Neural progenitor cell (in vitro differentiated cells): ENCODE measurements at regions not wholly inside any gene's neighbourhood (a gene's known extent, or its start where the extent isn't known, plus 50 kb on each side); places are given as distances from the start of the nearest gene placed in this dataset.
"Not testable (repeated sequence)": the region's sequence is repeated elsewhere in the genome, so short reads cannot be mapped to it uniquely, and the experiment has no call there.

Experiments
- DNase-seq: peaks from one replicate; pipeline ENCODE4 v3.0.0-alpha.2; 2016; ENCODE audit warnings: low spot score
- H2AFZ ChIP-seq: fragments of 200-600 bp; sonication (generic); replicated peaks from 2 replicates; pipeline ENCODE4 v1.6.1; 2016; ENCODE audit warnings: antibody characterized with exemption
- H3F3A ChIP-seq: fragments of 200-600 bp; sonication (generic); 2 replicates; pipeline ENCODE4 v1.6.1; 2016; ENCODE audit warnings: antibody characterized with exemption, low read depth
- H3K27ac ChIP-seq: fragments of 200-600 bp; sonication (generic); 2 replicates; pipeline ENCODE4 v1.5.1; 2016; ENCODE audit warnings: mild to moderate bottlenecking
- H3K27me3 ChIP-seq: fragments of 200-600 bp; sonication (generic); 2 replicates; pipeline ENCODE4 v1.6.1; 2016; ENCODE audit warnings: mild to moderate bottlenecking, moderate library complexity
- H3K36me3 ChIP-seq: fragments of 200-600 bp; sonication (generic); 2 replicates; pipeline ENCODE4 v1.5.1; 2016
- H3K4me1 ChIP-seq: fragments of 200-600 bp; sonication (generic); 2 replicates; pipeline ENCODE4 v1.6.1; 2016; ENCODE audit warnings: mixed run types
- H3K4me2 ChIP-seq: fragments of 200-600 bp; sonication (generic); 2 replicates; pipeline ENCODE4 v1.6.1; 2016
- H3K4me3 ChIP-seq: fragments of 200-600 bp; sonication (generic); 2 replicates; pipeline ENCODE4 v1.5.1; 2016
- H3K79me2 ChIP-seq: fragments of 200-600 bp; sonication (generic); 2 replicates; pipeline ENCODE4 v1.6.1; 2016; ENCODE audit warnings: low read depth
- H3K9ac ChIP-seq: fragments of 200-600 bp; sonication (generic); 2 replicates; pipeline ENCODE4 v1.6.1; 2016
- H3K9me3 ChIP-seq: fragments of 200-600 bp; sonication (generic); 2 replicates; pipeline ENCODE4 v1.5.1; 2016; ENCODE audit warnings: low read depth
- H4K20me1 ChIP-seq: fragments of 200-600 bp; sonication (generic); 2 replicates; pipeline ENCODE4 v1.6.1; 2016; ENCODE audit warnings: low read depth
- H3K27ac Mint-ChIP-seq: 3 replicates; pipeline ENCODE4 v1.8.0; 2021; ENCODE audit warnings: mixed read lengths
- H3K27me3 Mint-ChIP-seq: 2 replicates; pipeline ENCODE4 v1.8.0; 2022; ENCODE audit warnings: low read depth, mild to moderate bottlenecking, inconsistent platforms, moderate library complexity, mixed read lengths; ENCODE audit not compliant: insufficient read depth
- H3K36me3 Mint-ChIP-seq: 3 replicates; pipeline ENCODE4 v1.8.0; 2021; ENCODE audit warnings: mixed read lengths
- H3K4me1 Mint-ChIP-seq: 3 replicates; pipeline ENCODE4 v1.8.0; 2021; ENCODE audit warnings: mixed read lengths
- H3K4me3 Mint-ChIP-seq: 3 replicates; pipeline ENCODE4 v1.8.0; 2021; ENCODE audit warnings: mild to moderate bottlenecking, moderate library complexity, mixed read lengths
- H3K9me3 Mint-ChIP-seq: 3 replicates; pipeline ENCODE4 v1.8.0; 2020; ENCODE audit warnings: mixed read lengths

GRCh38 chr21:10385202-10385601, 136.2 kb upstream of the TPTE start:
- not testable (repeated sequence) for H3K27me3 Mint-ChIP-seq, H3K36me3 Mint-ChIP-seq, H3K27ac Mint-ChIP-seq, H4K20me1 ChIP-seq, H3K4me1 ChIP-seq, H3K4me3 Mint-ChIP-seq, H3K36me3 ChIP-seq, H2AFZ ChIP-seq, H3K79me2 ChIP-seq, H3K27me3 ChIP-seq, H3K4me2 ChIP-seq, H3K9me3 Mint-ChIP-seq, H3K4me3 ChIP-seq, H3F3A ChIP-seq, DNase-seq, H3K27ac ChIP-seq, H3K9ac ChIP-seq, H3K4me1 Mint-ChIP-seq
- peaks cover 49% of the 10 kb centered on the region for H3K9me3 ChIP-seq

GRCh38 chr21:10385898-10386527, 135.4 kb upstream of the TPTE start:
- not testable (repeated sequence) for H3K27me3 ChIP-seq, H3K4me3 Mint-ChIP-seq, H3K36me3 ChIP-seq, H3K9me3 Mint-ChIP-seq, H3K27ac Mint-ChIP-seq, H4K20me1 ChIP-seq, H2AFZ ChIP-seq, H3K27ac ChIP-seq, H3F3A ChIP-seq, H3K4me2 ChIP-seq, H3K4me1 ChIP-seq, H3K79me2 ChIP-seq, H3K4me3 ChIP-seq, H3K4me1 Mint-ChIP-seq, DNase-seq, H3K36me3 Mint-ChIP-seq, H3K9ac ChIP-seq, H3K27me3 Mint-ChIP-seq
- peaks cover 51% of the 10 kb centered on the region for H3K9me3 ChIP-seq

GRCh38 chr21:10387692-10388450, 133.5 kb upstream of the TPTE start:
- H3K36me3 ChIP-seq, H3K79me2 ChIP-seq, H3K4me1 ChIP-seq, H3K36me3 Mint-ChIP-seq, H3K4me1 Mint-ChIP-seq, H3K27me3 Mint-ChIP-seq, DNase-seq, H2AFZ ChIP-seq, H3F3A ChIP-seq, H3K4me2 ChIP-seq, H3K27ac Mint-ChIP-seq, H3K4me3 Mint-ChIP-seq, H3K27me3 ChIP-seq, H3K9ac ChIP-seq, H3K9me3 Mint-ChIP-seq, H4K20me1 ChIP-seq, H3K27ac ChIP-seq, H3K4me3 ChIP-seq: not testable (repeated sequence)
- peaks cover 43% of the 10 kb centered on the region for H3K9me3 ChIP-seq

- H3K79me2 ChIP-seq, H3K27ac ChIP-seq, H3K36me3 Mint-ChIP-seq, H3K27me3 ChIP-seq, H3K4me1 Mint-ChIP-seq, H3K9ac ChIP-seq, H3F3A ChIP-seq, H3K27me3 Mint-ChIP-seq, H3K36me3 ChIP-seq, H3K9me3 Mint-ChIP-seq, DNase-seq, H2AFZ ChIP-seq, H3K4me2 ChIP-seq, H3K4me3 Mint-ChIP-seq, H3K4me1 ChIP-seq, H3K4me3 ChIP-seq, H3K27ac Mint-ChIP-seq, H4K20me1 ChIP-seq: not testable (repeated sequence)
- H3K9me3 ChIP-seq, result peaks cover 41% of the 10 kb centered on the region
Observed at GRCh38 chr21:10388625-10389024, 132.8 kb upstream of the TPTE start.

GRCh38 chr21:10392301-10392700, 129.1 kb upstream of the TPTE start:
- H3K36me3 ChIP-seq, H2AFZ ChIP-seq, H3K4me2 ChIP-seq, H3K27ac ChIP-seq, H3K4me3 Mint-ChIP-seq, H3K4me3 ChIP-seq, H3K27ac Mint-ChIP-seq, H4K20me1 ChIP-seq, H3K4me1 ChIP-seq, H3K4me1 Mint-ChIP-seq, H3K27me3 ChIP-seq, DNase-seq, H3K9ac ChIP-seq, H3F3A ChIP-seq, H3K9me3 Mint-ChIP-seq, H3K79me2 ChIP-seq, H3K27me3 Mint-ChIP-seq, H3K36me3 Mint-ChIP-seq: not testable (repeated sequence)
- peaks cover 51% of the 10 kb centered on the region for H3K9me3 ChIP-seq

- not testable (repeated sequence) for H3F3A ChIP-seq, H3K27ac ChIP-seq, H3K4me3 Mint-ChIP-seq, H3K27me3 ChIP-seq, H4K20me1 ChIP-seq, H3K4me2 ChIP-seq, H2AFZ ChIP-seq, H3K9me3 Mint-ChIP-seq, H3K36me3 Mint-ChIP-seq, H3K36me3 ChIP-seq, H3K4me1 ChIP-seq, H3K27me3 Mint-ChIP-seq, DNase-seq, H3K4me3 ChIP-seq, H3K79me2 ChIP-seq, H3K27ac Mint-ChIP-seq, H3K4me1 Mint-ChIP-seq, H3K9ac ChIP-seq
- peaks cover 35% of the 10 kb centered on the region for H3K9me3 ChIP-seq
Observed at GRCh38 chr21:10395963-10396362, 125.4 kb upstream of the TPTE start.

- H3K4me3 Mint-ChIP-seq, H3K9me3 Mint-ChIP-seq, H3K27ac Mint-ChIP-seq, H3K9ac ChIP-seq, H3K36me3 ChIP-seq, H3K27me3 ChIP-seq, DNase-seq, H3K4me2 ChIP-seq, H3K4me1 ChIP-seq, H3K36me3 Mint-ChIP-seq, H4K20me1 ChIP-seq, H3K27me3 Mint-ChIP-seq, H3K4me3 ChIP-seq, H2AFZ ChIP-seq, H3F3A ChIP-seq, H3K27ac ChIP-seq, H3K4me1 Mint-ChIP-seq, H3K79me2 ChIP-seq: not testable (repeated sequence)
- peaks cover 36% of the 10 kb centered on the region for H3K9me3 ChIP-seq
Observed at GRCh38 chr21:10397495-10397915, 123.9 kb upstream of the TPTE start.

GRCh38 chr21:10398692-10399489, 122.5 kb upstream of the TPTE start:
- not testable (repeated sequence) for DNase-seq, H3K27ac ChIP-seq, H3K4me1 ChIP-seq, H3K4me3 Mint-ChIP-seq, H2AFZ ChIP-seq, H3K36me3 ChIP-seq, H3K27ac Mint-ChIP-seq, H3K9ac ChIP-seq, H3K9me3 Mint-ChIP-seq, H3F3A ChIP-seq, H4K20me1 ChIP-seq, H3K36me3 Mint-ChIP-seq, H3K27me3 Mint-ChIP-seq, H3K27me3 ChIP-seq, H3K4me3 ChIP-seq, H3K79me2 ChIP-seq, H3K4me2 ChIP-seq, H3K4me1 Mint-ChIP-seq
- peaks cover 47% of the 10 kb centered on the region for H3K9me3 ChIP-seq
